Breast epithelium (tissue), 4 donors: ENCODE measurements at regions not wholly inside any gene's neighbourhood (a gene's known extent, or its start where the extent isn't known, plus 50 kb on each side); places are given as distances from the start of the nearest gene placed in this dataset.
"Not testable (repeated sequence)": the region's sequence is repeated elsewhere in the genome, so short reads cannot be mapped to it uniquely, and the experiment has no call there.

Experiments
- DNase-seq, 2 donors: peaks; one replicate each; pipeline ENCODE4 v3.0.0-alpha.2; 2019; ENCODE audit warnings: low spot score in 2 of 2
- H3K27ac ChIP-seq, 2 donors: fragments of 200-600 bp; sonication (generic) in 1 of 2; one replicate each; pipeline ENCODE4 v1.5.1; 2016 to 2019; ENCODE audit warnings: mild to moderate bottlenecking in 1 of 2
- H3K27me3 ChIP-seq, 2 donors: fragments of 200-600 bp; sonication (generic) in 1 of 2; one replicate each; pipeline versions ENCODE4 v1.5.1 to v1.6.0; 2017 to 2019; ENCODE audit warnings: control low read depth in 1 of 2, mild to moderate bottlenecking in 1 of 2
- H3K36me3 ChIP-seq: fragments of 200-600 bp; one replicate; pipeline ENCODE4 v1.5.1; 2019
- H3K4me1 ChIP-seq, 2 donors: fragments of 200-600 bp; sonication (generic); one replicate each; pipeline ENCODE4 v1.5.1; 2016 to 2019; ENCODE audit warnings: control low read depth in 1 of 2
- H3K4me3 ChIP-seq, 3 donors: fragments of 200-600 bp; sonication (generic); 1 replicate in 2 of 3; 2 replicates in 1 of 3; pipeline ENCODE4 v1.5.1; 2016 to 2019; ENCODE audit warnings: mild to moderate bottlenecking in 3 of 3, moderate library complexity in 2 of 3
- H3K9me3 ChIP-seq, 2 donors: fragments of 200-600 bp; sonication (generic) in 1 of 2; one replicate each; pipeline ENCODE4 v1.5.1; 2016 to 2019; ENCODE audit warnings: control low read depth in 1 of 2
- CTCF ChIP-seq, 3 donors: fragments of 450-650 bp; IDR thresholded peaks; one replicate each; pipeline ENCODE4 v1.5.1; 2016 to 2017; ENCODE audit warnings: antibody characterized with exemption in 3 of 3, mild to moderate bottlenecking in 3 of 3, moderate library complexity in 3 of 3
- POLR2A ChIP-seq: fragments of 450-650 bp; IDR thresholded peaks from one replicate; pipeline ENCODE4 v1.6.1; 2016; ENCODE audit warnings: antibody characterized with exemption, mild to moderate bottlenecking, moderate library complexity
- POLR2AphosphoS5 ChIP-seq, 3 donors: sonication (generic); formaldehyde crosslinking; IDR thresholded peaks; one replicate each; pipeline ENCODE4 v1.6.1; 2017; ENCODE audit warnings: antibody characterized with exemption in 3 of 3
- intact Hi-C: fragments of 100-400 bp; cut with DNase I; formaldehyde crosslinking; loops from one replicate; pipeline ENCODE4 v1.15.1; 2023; ENCODE audit warnings: low total_unique reads

- Histone ChIP-seq H3K4me1 (no peaks in the 10 kb centered on the region), H3K4me3 (no peak overlapping the region), H3K27ac (no peak overlapping the region), H3K9me3 (no peaks in the 10 kb centered on the region), H3K27me3 (no peaks in the 10 kb centered on the region), H3K36me3 (no peaks in the 10 kb centered on the region)
- intact Hi-C loops = no loop called here
- no peak for DNase-seq
- TF ChIP-seq POLR2AphosphoS5 (IDR thresholded peaks at IDR 0.05) = no peak
- TF ChIP-seq POLR2A = no peak
- TF ChIP-seq CTCF (IDR thresholded peaks at IDR 0.05) = no peak
Measured at GRCh38 chr2:187617905-187618304, 63.7 kb upstream of the TFPI start.

DNA sequence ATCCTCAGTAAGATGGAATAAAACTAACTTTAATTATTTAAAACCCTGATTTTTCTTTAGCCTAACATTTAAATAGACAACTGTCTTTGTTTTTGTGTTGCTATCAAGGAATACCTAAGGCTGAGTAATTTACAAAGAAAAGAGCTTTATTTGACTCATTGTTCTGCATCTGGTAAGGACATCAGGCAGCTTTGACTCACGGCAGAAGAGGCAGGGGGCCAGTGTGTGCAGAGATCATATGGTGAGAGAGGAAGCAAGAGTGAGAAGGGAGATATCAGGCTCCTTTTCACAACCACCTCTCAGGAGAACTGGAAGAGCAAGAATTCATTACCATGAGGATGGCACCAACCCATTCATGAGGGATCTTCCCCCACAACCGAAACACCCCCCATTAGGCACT, 64.6 kb upstream of the TFPI start:
- no peaks in the 10 kb centered on the region for H3K9me3 ChIP-seq
- H3K27me3 ChIP-seq = no peaks in the 10 kb centered on the region
- H3K4me1 ChIP-seq = no peaks in the 10 kb centered on the region
- DNase-seq = no peak
- no peak overlapping the region for H3K27ac ChIP-seq
- no peaks in the 10 kb centered on the region for H3K36me3 ChIP-seq
- no peak for TF ChIP-seq POLR2A
- TF ChIP-seq CTCF (IDR thresholded peaks at IDR 0.05) = no peak
- no peak for TF ChIP-seq POLR2AphosphoS5 (IDR thresholded peaks at IDR 0.05)
- H3K4me3 ChIP-seq = no peak overlapping the region
- intact Hi-C loops = no loop called here

DNA sequence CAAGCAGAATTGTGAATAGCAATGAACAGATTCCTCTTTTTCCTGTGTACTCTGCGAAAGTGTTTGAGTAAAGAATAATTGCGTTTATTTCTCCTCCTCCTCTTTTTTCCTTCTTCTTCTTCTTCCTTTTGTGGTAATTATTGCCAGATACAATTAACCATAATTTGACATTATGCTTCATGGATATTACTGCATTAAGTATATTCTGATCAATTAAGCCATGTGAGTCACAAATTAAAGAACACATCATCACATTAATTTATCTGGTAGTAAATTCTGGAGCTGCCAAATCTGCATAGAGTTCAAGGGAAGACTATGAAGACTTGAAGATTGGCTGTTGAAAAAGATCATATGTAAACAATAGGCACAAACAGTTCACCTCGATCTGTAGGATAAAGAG, 72.9 kb upstream of the TFPI start:
- Histone ChIP-seq H3K4me3 (no peak overlapping the region), H3K4me1 (no peaks in the 10 kb centered on the region), H3K27ac (no peak overlapping the region), H3K9me3 (peaks cover 9 to 11% of the 10 kb centered on the region in 2 donors), H3K36me3 (no peaks in the 10 kb centered on the region), H3K27me3 (no peaks in the 10 kb centered on the region)
- no peak for DNase-seq
- intact Hi-C loops = no loop called here
- no peak for TF ChIP-seq CTCF (IDR thresholded peaks at IDR 0.05)
- TF ChIP-seq POLR2A = no peak
- no peak for TF ChIP-seq POLR2AphosphoS5 (IDR thresholded peaks at IDR 0.05)

DNA sequence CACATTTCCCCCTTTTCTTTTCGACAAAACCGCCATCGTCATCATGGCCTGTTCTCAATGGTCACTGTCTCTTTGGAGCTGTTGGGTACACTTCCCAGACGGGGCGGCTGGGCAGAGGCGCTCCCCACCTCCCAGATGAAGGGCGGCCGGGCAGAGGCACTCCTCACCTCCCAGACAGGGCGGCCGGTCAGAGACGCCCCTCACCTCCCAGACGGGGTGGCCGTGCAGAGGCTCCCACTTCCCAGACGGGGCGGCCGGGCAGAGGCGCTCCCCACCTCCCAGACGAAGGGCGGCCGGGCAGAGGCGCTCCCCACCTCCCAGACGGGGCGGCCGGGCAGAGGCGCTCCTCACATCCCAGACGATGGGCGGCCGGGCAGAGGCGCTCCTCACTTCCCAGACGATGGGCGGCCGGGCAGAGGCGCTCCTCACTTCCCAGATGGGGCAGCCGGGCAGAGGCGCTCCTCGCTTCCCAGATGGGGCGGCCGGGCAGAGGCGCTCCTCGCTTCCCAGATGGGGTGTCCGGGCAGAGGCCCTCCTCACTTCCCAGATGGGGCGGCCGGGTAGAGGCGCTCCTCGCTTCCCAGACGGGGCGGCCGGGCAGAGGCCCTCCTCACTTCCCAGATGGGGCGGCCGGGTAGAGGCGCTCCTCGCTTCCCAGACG, 82.6 kb upstream of the TFPI start:
- H3K9me3 ChIP-seq, H3K36me3 ChIP-seq, H3K4me1 ChIP-seq, DNase-seq, intact Hi-C loops, H3K4me3 ChIP-seq, H3K27me3 ChIP-seq, H3K27ac ChIP-seq: not testable (repeated sequence)

- H3K27ac ChIP-seq, intact Hi-C loops, H3K9me3 ChIP-seq, H3K4me1 ChIP-seq, H3K36me3 ChIP-seq, H3K4me3 ChIP-seq, DNase-seq, H3K27me3 ChIP-seq: not testable (repeated sequence)
Measured at GRCh38 chr2:187637392-187637740, 83.1 kb upstream of the TFPI start.

GRCh38 chr2:187637771-187638170, 83.5 kb upstream of the TFPI start:
- intact Hi-C loops, H3K9me3 ChIP-seq, H3K36me3 ChIP-seq, H3K4me3 ChIP-seq, H3K27ac ChIP-seq, DNase-seq, H3K4me1 ChIP-seq, H3K27me3 ChIP-seq: not testable (repeated sequence)

DNA sequence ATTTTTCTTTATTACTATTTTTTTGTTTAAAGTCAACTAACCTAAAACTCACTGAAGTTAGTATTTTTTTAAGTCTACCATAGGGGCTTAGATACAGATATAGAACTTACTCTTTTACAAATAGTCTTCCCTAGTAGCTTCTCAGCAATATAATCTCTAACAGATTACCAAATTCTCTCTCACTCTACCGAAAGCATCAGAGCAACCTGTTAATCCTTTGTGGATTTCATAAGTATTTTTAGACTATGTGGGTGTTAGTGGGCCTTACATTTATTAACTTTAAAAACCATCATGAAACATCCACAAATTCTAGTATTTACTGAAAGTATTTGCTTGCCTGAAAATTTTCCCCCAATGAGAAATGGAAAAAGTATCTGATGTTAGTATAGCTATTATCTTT, 84.6 kb upstream of the TFPI start:
- H3K9me3 ChIP-seq = peaks cover 0 to 7% of the 10 kb centered on the region in 2 donors
- no peak overlapping the region for H3K27ac ChIP-seq
- H3K36me3 ChIP-seq = no peaks in the 10 kb centered on the region
- H3K27me3 ChIP-seq = no peaks in the 10 kb centered on the region
- TF ChIP-seq POLR2A (no peak), CTCF (IDR thresholded peaks at IDR 0.05) (no peak), POLR2AphosphoS5 (IDR thresholded peaks at IDR 0.05) (no peak)
- no peak for DNase-seq
- H3K4me3 ChIP-seq = no peak overlapping the region
- no peaks in the 10 kb centered on the region for H3K4me1 ChIP-seq
- intact Hi-C loops = no loop called here
